Panc1 (cell line): ENCODE measurements at regions not wholly inside any gene's neighbourhood (a gene's known extent, or its start where the extent isn't known, plus 50 kb on each side); places are given as distances from the start of the nearest gene placed in this dataset.

Experiments
- POLR2AphosphoS5 ChIP-seq: IDR thresholded peaks from 2 replicates; pipeline ENCODE4 v1.6.1; 2012; ENCODE audit warnings: mild to moderate bottlenecking, low read depth, low read length, moderate library complexity
- SIN3A ChIP-seq: IDR thresholded peaks from 2 replicates; pipeline ENCODE4 v1.6.1; 2012; ENCODE audit warnings: low read depth, mild to moderate bottlenecking, low read length, moderate library complexity, borderline replicate concordance; ENCODE audit not compliant: insufficient read depth
- TCF7L2 ChIP-seq: IDR thresholded peaks from 2 replicates; pipeline ENCODE4 v1.6.1; 2011; ENCODE audit warnings: mild to moderate bottlenecking, low read depth, low read length, inconsistent platforms
- TF ChIP-seq, protein P1 (sequence below): fragments of 450-650 bp; IDR thresholded peaks from 2 replicates; pipeline ENCODE4 v1.5.1; 2017; ENCODE audit warnings: mild to moderate bottlenecking
- TF ChIP-seq, protein P2 (sequence below), 2 experiments: IDR thresholded peaks; 2 replicates each; pipeline ENCODE4 v1.6.1; 2011 to 2012; ENCODE audit warnings: low read depth in 2 of 2, control low read depth in 1 of 2, low read length in 1 of 2, mild to moderate bottlenecking in 1 of 2, moderate library complexity in 1 of 2; ENCODE audit not compliant: insufficient read depth in 1 of 2

DNA sequence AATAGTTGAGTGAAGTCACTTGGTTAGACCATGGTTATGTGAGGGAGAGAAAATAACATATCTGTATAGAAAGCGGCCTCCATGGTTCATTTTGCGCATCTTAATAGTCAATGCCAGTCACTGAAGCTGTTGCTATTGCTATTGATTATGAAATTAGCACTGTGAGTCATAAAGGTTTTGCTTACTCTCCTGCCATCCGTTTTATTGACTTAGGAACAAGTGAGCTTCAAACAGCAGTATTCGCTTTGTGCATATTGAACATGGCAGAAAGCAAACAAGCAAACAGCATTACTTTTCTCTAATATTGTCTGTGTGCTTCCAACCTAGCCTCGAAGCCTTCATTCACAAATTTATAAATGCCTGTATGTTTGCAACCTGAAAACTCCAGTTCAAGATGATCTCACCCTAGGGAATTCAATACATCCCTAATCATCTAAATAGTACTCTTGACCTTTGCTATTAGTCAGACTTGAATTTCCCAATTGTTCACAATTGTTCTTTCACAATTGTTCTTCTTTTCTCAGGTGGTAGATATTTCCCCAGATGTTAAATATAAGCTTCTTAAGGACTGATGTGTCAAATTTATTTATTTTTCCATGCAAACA lies 55.9 kb upstream of the GABRA2 start:
- TF ChIP-seq POLR2AphosphoS5 (no peak), SIN3A (no peak), TCF7L2 (no peak)
- TF ChIP-seq, protein P1, sequence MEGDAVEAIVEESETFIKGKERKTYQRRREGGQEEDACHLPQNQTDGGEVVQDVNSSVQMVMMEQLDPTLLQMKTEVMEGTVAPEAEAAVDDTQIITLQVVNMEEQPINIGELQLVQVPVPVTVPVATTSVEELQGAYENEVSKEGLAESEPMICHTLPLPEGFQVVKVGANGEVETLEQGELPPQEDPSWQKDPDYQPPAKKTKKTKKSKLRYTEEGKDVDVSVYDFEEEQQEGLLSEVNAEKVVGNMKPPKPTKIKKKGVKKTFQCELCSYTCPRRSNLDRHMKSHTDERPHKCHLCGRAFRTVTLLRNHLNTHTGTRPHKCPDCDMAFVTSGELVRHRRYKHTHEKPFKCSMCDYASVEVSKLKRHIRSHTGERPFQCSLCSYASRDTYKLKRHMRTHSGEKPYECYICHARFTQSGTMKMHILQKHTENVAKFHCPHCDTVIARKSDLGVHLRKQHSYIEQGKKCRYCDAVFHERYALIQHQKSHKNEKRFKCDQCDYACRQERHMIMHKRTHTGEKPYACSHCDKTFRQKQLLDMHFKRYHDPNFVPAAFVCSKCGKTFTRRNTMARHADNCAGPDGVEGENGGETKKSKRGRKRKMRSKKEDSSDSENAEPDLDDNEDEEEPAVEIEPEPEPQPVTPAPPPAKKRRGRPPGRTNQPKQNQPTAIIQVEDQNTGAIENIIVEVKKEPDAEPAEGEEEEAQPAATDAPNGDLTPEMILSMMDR, result no peak
- TF ChIP-seq, protein P2, sequence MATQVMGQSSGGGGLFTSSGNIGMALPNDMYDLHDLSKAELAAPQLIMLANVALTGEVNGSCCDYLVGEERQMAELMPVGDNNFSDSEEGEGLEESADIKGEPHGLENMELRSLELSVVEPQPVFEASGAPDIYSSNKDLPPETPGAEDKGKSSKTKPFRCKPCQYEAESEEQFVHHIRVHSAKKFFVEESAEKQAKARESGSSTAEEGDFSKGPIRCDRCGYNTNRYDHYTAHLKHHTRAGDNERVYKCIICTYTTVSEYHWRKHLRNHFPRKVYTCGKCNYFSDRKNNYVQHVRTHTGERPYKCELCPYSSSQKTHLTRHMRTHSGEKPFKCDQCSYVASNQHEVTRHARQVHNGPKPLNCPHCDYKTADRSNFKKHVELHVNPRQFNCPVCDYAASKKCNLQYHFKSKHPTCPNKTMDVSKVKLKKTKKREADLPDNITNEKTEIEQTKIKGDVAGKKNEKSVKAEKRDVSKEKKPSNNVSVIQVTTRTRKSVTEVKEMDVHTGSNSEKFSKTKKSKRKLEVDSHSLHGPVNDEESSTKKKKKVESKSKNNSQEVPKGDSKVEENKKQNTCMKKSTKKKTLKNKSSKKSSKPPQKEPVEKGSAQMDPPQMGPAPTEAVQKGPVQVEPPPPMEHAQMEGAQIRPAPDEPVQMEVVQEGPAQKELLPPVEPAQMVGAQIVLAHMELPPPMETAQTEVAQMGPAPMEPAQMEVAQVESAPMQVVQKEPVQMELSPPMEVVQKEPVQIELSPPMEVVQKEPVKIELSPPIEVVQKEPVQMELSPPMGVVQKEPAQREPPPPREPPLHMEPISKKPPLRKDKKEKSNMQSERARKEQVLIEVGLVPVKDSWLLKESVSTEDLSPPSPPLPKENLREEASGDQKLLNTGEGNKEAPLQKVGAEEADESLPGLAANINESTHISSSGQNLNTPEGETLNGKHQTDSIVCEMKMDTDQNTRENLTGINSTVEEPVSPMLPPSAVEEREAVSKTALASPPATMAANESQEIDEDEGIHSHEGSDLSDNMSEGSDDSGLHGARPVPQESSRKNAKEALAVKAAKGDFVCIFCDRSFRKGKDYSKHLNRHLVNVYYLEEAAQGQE (IDR thresholded peaks at IDR 0.05; ENCODE audit: insufficient read depth in 1 of 2, low read depth in 2 of 2, low read length in 1 of 2), result no peak
